Neural cell (in vitro differentiated cells): ENCODE measurements at regions not wholly inside any gene's neighbourhood (a gene's known extent, or its start where the extent isn't known, plus 50 kb on each side); places are given as distances from the start of the nearest gene placed in this dataset.

ENCODE experiments used
- H2AFZ ChIP-seq: fragments of 200-600, 300-800 bp; sonication (generic), shearing (Covaris generic); 2 replicates; pipeline ENCODE4 v1.6.0; 2014; ENCODE audit warnings: low read depth, mild to moderate bottlenecking, antibody characterized with exemption, low read length, moderate library complexity
- H3F3A ChIP-seq: fragments of 200-600 bp; shearing (Covaris generic); 2 replicates; pipeline ENCODE4 v1.6.1; 2016; ENCODE audit warnings: mild to moderate bottlenecking, moderate library complexity, mixed read lengths, antibody characterized with exemption, low read length; ENCODE audit not compliant: insufficient read depth, poor library complexity, severe bottlenecking
- H3K27ac ChIP-seq: fragments of 200-600, 300-800 bp; sonication (generic), shearing (Covaris generic); 2 replicates; pipeline ENCODE4 v1.5.1; 2014; ENCODE audit warnings: mild to moderate bottlenecking, low read length, moderate library complexity
- H3K27me3 ChIP-seq: fragments of 300-800, 200-600 bp; sonication (generic), shearing (Covaris generic); 2 replicates; pipeline ENCODE4 v1.6.0; 2014; ENCODE audit warnings: mild to moderate bottlenecking, low read depth, low read length, moderate library complexity; ENCODE audit not compliant: insufficient read depth
- H3K36me3 ChIP-seq: fragments of 300-800, 200-600 bp; sonication (generic), shearing (Covaris generic); 2 replicates; pipeline ENCODE4 v1.5.1; 2014; ENCODE audit warnings: mild to moderate bottlenecking, antibody characterized with exemption, low read length, moderate library complexity; ENCODE audit not compliant: insufficient read depth
- H3K4me2 ChIP-seq: fragments of 300-800, 200-600 bp; sonication (generic), shearing (Covaris generic); 2 replicates; pipeline ENCODE4 v1.6.0; 2014; ENCODE audit warnings: mild to moderate bottlenecking, low read length
- H3K4me3 ChIP-seq: fragments of 300-800, 200-600 bp; sonication (generic), shearing (Covaris generic); 2 replicates; pipeline ENCODE4 v1.5.1; 2014; ENCODE audit warnings: mild to moderate bottlenecking, low read length, moderate library complexity
- H3K79me2 ChIP-seq: fragments of 200-600 bp; shearing (Covaris generic); replicated peaks from 2 replicates; pipeline ENCODE4 v1.6.0; 2014; ENCODE audit warnings: mild to moderate bottlenecking, low read length, moderate library complexity; ENCODE audit not compliant: insufficient read depth
- H3K9ac ChIP-seq: fragments of 300-800, 200-600 bp; sonication (generic), shearing (Covaris generic); 2 replicates; pipeline ENCODE4 v1.6.1; 2016; ENCODE audit warnings: mild to moderate bottlenecking, low read length, mixed read lengths
- H3K9me2 ChIP-seq: fragments of 200-600 bp; shearing (Covaris generic); 2 replicates; pipeline ENCODE4 v1.6.1; 2016; ENCODE audit warnings: mild to moderate bottlenecking, low read length, mixed read lengths; ENCODE audit not compliant: insufficient read depth
- H3K9me3 ChIP-seq: fragments of 200-600, 300-800 bp; sonication (generic), shearing (Covaris generic); 2 replicates; pipeline ENCODE4 v1.6.1; 2016; ENCODE audit warnings: mild to moderate bottlenecking, mixed run types, low read length, moderate library complexity, mixed read lengths
- H4K20me1 ChIP-seq: fragments of 200-600 bp; shearing (Covaris generic); 2 replicates; pipeline ENCODE4 v1.6.1; 2016; ENCODE audit warnings: mild to moderate bottlenecking, mixed run types; ENCODE audit not compliant: insufficient read depth
- CTCF ChIP-seq: fragments of 450-650 bp; IDR thresholded peaks from 2 replicates; pipeline ENCODE4 v1.5.1; 2014; ENCODE audit warnings: antibody characterized with exemption, mild to moderate bottlenecking, moderate library complexity; ENCODE audit not compliant: poor library complexity, severe bottlenecking
- EP300 ChIP-seq: fragments of 450-650 bp; conservative IDR thresholded peaks from 2 replicates; pipeline ENCODE4 v1.6.1; 2014; ENCODE audit warnings: antibody characterized with exemption, mild to moderate bottlenecking, moderate library complexity; ENCODE audit not compliant: poor library complexity, severe bottlenecking
- EZH2 ChIP-seq: fragments of 200-600, 300-800 bp; shearing (Covaris generic), sonication (generic); IDR thresholded peaks from 2 replicates; pipeline ENCODE4 v1.6.1; 2014; ENCODE audit warnings: antibody characterized with exemption, low read length, borderline replicate concordance, mild to moderate bottlenecking; ENCODE audit not compliant: insufficient read depth, poor library complexity, severe bottlenecking
- MXI1 ChIP-seq: fragments of 450-650 bp; conservative IDR thresholded peaks from 2 replicates; pipeline ENCODE4 v1.6.1; 2014; ENCODE audit warnings: antibody characterized with exemption, mild to moderate bottlenecking; ENCODE audit not compliant: poor library complexity, severe bottlenecking
- POLR2AphosphoS5 ChIP-seq: IDR thresholded peaks from 2 replicates; pipeline ENCODE4 v1.6.1; 2012
- RAD21 ChIP-seq: fragments of 450-650 bp; conservative IDR thresholded peaks from 2 replicates; pipeline ENCODE4 v1.6.1; 2014; ENCODE audit warnings: antibody characterized with exemption, mild to moderate bottlenecking, moderate library complexity
- SMC3 ChIP-seq: fragments of 450-650 bp; conservative IDR thresholded peaks from 2 replicates; pipeline ENCODE4 v1.6.1; 2014; ENCODE audit warnings: antibody characterized with exemption, mild to moderate bottlenecking, moderate library complexity; ENCODE audit not compliant: poor library complexity
- TAF1 ChIP-seq: IDR thresholded peaks from 2 replicates; pipeline ENCODE4 v1.6.1; 2012; ENCODE audit warnings: low read depth
- TF ChIP-seq, protein P1 (sequence below): IDR thresholded peaks from 2 replicates; pipeline ENCODE4 v1.6.1; 2012; ENCODE audit warnings: borderline replicate concordance

- Histone ChIP-seq H3K4me3 (no peak overlapping the region), H3K9ac (no peak overlapping the region), H4K20me1 (no peaks in the 10 kb centered on the region), H3K27me3 (no peaks in the 10 kb centered on the region), H3K9me3 (no peaks in the 10 kb centered on the region), H3F3A (no peaks in the 10 kb centered on the region), H3K9me2 (no peaks in the 10 kb centered on the region), H3K36me3 (no peaks in the 10 kb centered on the region), H3K79me2 (no peaks in the 10 kb centered on the region), H3K4me2 (no peak overlapping the region), H2AFZ (no peak overlapping the region), H3K27ac (no peak overlapping the region)
- no peak for TF ChIP-seq TAF1
- no peak for TF ChIP-seq RAD21
- TF ChIP-seq POLR2AphosphoS5: no peak
- no peak for TF ChIP-seq CTCF
- TF ChIP-seq, protein P1, sequence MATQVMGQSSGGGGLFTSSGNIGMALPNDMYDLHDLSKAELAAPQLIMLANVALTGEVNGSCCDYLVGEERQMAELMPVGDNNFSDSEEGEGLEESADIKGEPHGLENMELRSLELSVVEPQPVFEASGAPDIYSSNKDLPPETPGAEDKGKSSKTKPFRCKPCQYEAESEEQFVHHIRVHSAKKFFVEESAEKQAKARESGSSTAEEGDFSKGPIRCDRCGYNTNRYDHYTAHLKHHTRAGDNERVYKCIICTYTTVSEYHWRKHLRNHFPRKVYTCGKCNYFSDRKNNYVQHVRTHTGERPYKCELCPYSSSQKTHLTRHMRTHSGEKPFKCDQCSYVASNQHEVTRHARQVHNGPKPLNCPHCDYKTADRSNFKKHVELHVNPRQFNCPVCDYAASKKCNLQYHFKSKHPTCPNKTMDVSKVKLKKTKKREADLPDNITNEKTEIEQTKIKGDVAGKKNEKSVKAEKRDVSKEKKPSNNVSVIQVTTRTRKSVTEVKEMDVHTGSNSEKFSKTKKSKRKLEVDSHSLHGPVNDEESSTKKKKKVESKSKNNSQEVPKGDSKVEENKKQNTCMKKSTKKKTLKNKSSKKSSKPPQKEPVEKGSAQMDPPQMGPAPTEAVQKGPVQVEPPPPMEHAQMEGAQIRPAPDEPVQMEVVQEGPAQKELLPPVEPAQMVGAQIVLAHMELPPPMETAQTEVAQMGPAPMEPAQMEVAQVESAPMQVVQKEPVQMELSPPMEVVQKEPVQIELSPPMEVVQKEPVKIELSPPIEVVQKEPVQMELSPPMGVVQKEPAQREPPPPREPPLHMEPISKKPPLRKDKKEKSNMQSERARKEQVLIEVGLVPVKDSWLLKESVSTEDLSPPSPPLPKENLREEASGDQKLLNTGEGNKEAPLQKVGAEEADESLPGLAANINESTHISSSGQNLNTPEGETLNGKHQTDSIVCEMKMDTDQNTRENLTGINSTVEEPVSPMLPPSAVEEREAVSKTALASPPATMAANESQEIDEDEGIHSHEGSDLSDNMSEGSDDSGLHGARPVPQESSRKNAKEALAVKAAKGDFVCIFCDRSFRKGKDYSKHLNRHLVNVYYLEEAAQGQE: no peak
- no peak for TF ChIP-seq EZH2
- TF ChIP-seq EP300: no peak
- no peak for TF ChIP-seq MXI1
- TF ChIP-seq SMC3: no peak
These were observed 315.3 kb downstream of the EFNB2 start for GRCh38 chr13:106220211-106220610.

- H2AFZ ChIP-seq: no peak overlapping the region
These were observed 322.3 kb downstream of the EFNB2 start for GRCh38 chr13:106213028-106213757.

More at GRCh38 chr13:106213028-106213757, 322.3 kb downstream of the EFNB2 start:
- TF ChIP-seq EP300 (no peak), SMC3 (no peak), MXI1 (no peak), POLR2AphosphoS5 (no peak), EZH2 (no peak), RAD21 (no peak), TAF1 (no peak), CTCF (no peak)
- TF ChIP-seq, protein P1: no peak
- Histone ChIP-seq H3K36me3 (no peaks in the 10 kb centered on the region), H3K27me3 (no peaks in the 10 kb centered on the region), H3K27ac (no peak overlapping the region), H3K9me2 (no peaks in the 10 kb centered on the region), H3K79me2 (no peaks in the 10 kb centered on the region), H4K20me1 (no peaks in the 10 kb centered on the region), H3K9ac (no peak overlapping the region), H3K4me3 (no peak overlapping the region), H3K9me3 (no peaks in the 10 kb centered on the region), H3K4me2 (no peak overlapping the region), H3F3A (no peaks in the 10 kb centered on the region)
